Calu3 (cell line): ENCODE measurements at regions not wholly inside any gene's neighbourhood (a gene's known extent, or its start where the extent isn't known, plus 50 kb on each side); places are given as distances from the start of the nearest gene placed in this dataset.

Source experiments
- BruUV-seq: library from RNA; stranded (reverse); fragments of 400-500 nt; replicated peaks from 2 replicates; lab custom pipeline; 2021; lab: Mats Ljungman, UMichigan
- CTCF ChIA-PET: fragments of 300-600 bp; sonication (Branson Sonifier 250); formaldehyde crosslinking; loops from one replicate; lab custom pipeline; 2022; ENCODE audit warnings: antibody characterized with exemption; lab: Charles Lee
- DNase-seq: peaks from one replicate; pipeline ENCODE4 v3.0.0; 2022
- H3K27ac Mint-ChIP-seq: one replicate; pipeline ENCODE4 v1.8.0; 2022; ENCODE audit warnings: mixed read lengths; ENCODE audit not compliant: unreplicated experiment
- H3K27me3 Mint-ChIP-seq: one replicate; pipeline ENCODE4 v1.8.0; 2022; ENCODE audit warnings: mixed read lengths; ENCODE audit not compliant: unreplicated experiment
- H3K36me3 Mint-ChIP-seq: one replicate; pipeline ENCODE4 v1.8.0; 2022; ENCODE audit warnings: mild to moderate bottlenecking, moderate library complexity, mixed read lengths; ENCODE audit not compliant: insufficient read depth, unreplicated experiment
- H3K4me1 Mint-ChIP-seq: one replicate; pipeline ENCODE4 v1.8.0; 2022; ENCODE audit warnings: mild to moderate bottlenecking, low read depth, mixed read lengths; ENCODE audit not compliant: unreplicated experiment
- H3K4me3 Mint-ChIP-seq: one replicate; pipeline ENCODE4 v1.8.0; 2022; ENCODE audit warnings: mild to moderate bottlenecking, low read depth, moderate library complexity, mixed read lengths; ENCODE audit not compliant: unreplicated experiment
- H3K9me3 Mint-ChIP-seq: one replicate; pipeline ENCODE4 v1.8.0; 2022; ENCODE audit warnings: low read depth, mixed read lengths; ENCODE audit not compliant: unreplicated experiment
- intact Hi-C: fragments of 100-400 bp; cut with micrococcal nuclease; formaldehyde crosslinking; loops from one replicate; pipeline ENCODE4 v1.10.0; 2022; ENCODE audit not compliant: unreplicated experiment
- TF ChIP-seq, protein P1 (sequence below): fragments of 200-600 bp; IDR thresholded peaks from one replicate; pipeline ENCODE4 v1.8.0; 2022; ENCODE audit warnings: antibody characterized with exemption; ENCODE audit not compliant: unreplicated experiment

GRCh38 chr9:74284581-74285450 is 212.3 kb upstream of the RORB start:
- DNase-seq, result no peak
- Mint-ChIP-seq H3K9me3 (no peaks in the 10 kb centered on the region), H3K4me1 (no peaks in the 10 kb centered on the region), H3K4me3 (no peak overlapping the region), H3K27me3 (no peaks in the 10 kb centered on the region), H3K36me3 (no peaks in the 10 kb centered on the region), H3K27ac (no peak overlapping the region)
- CTCF ChIA-PET, result no interaction called here
- no TSS peak for BruUV-seq
- TF ChIP-seq, protein P1, sequence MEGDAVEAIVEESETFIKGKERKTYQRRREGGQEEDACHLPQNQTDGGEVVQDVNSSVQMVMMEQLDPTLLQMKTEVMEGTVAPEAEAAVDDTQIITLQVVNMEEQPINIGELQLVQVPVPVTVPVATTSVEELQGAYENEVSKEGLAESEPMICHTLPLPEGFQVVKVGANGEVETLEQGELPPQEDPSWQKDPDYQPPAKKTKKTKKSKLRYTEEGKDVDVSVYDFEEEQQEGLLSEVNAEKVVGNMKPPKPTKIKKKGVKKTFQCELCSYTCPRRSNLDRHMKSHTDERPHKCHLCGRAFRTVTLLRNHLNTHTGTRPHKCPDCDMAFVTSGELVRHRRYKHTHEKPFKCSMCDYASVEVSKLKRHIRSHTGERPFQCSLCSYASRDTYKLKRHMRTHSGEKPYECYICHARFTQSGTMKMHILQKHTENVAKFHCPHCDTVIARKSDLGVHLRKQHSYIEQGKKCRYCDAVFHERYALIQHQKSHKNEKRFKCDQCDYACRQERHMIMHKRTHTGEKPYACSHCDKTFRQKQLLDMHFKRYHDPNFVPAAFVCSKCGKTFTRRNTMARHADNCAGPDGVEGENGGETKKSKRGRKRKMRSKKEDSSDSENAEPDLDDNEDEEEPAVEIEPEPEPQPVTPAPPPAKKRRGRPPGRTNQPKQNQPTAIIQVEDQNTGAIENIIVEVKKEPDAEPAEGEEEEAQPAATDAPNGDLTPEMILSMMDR, result no peak
- intact Hi-C loops, result loop anchor here (10.0 kb wide), 1 partner anchor 600 kb away; no protein-coding TSS in a partner anchor

DNA sequence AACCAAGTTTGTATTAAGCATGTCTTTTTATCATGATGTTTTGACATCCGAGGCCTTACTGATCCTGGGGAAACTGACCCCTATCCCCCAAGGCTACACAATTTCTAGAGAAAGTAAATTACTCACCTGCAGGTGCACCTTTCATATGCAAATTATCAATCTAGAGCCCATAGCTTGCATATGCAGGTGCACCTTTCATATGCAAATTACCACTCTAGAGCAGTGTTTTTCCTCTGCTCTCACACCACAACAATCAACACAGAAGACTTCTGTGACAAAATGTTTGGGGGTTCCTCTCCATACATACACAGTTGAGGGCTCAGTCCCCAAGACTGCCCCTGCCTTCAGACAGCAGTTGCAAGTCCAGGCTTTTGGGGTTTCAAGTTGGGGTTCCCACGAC is 203.7 kb upstream of the RORB start:
- intact Hi-C loops, result no loop called here

GRCh38 chr9:74303945-74304344 is 193.2 kb upstream of the RORB start:
- H3K4me1 Mint-ChIP-seq, result no peaks in the 10 kb centered on the region
- no peaks in the 10 kb centered on the region for H3K9me3 Mint-ChIP-seq
- TF ChIP-seq, protein P1, result no peak
- intact Hi-C loops, result no loop called here
- H3K36me3 Mint-ChIP-seq, result no peaks in the 10 kb centered on the region
- no TSS peak for BruUV-seq
- CTCF ChIA-PET, result interaction anchor here (0.6 kb wide), 1 partner anchor 526 kb away, joined by 3 read pairs; no protein-coding TSS in a partner anchor
- DNase-seq, result no peak
- no peak overlapping the region for H3K27ac Mint-ChIP-seq
- no peak overlapping the region for H3K4me3 Mint-ChIP-seq
- H3K27me3 Mint-ChIP-seq, result no peaks in the 10 kb centered on the region

More for the DNA sequence above, 203.7 kb upstream of the RORB start:
- H3K27me3 Mint-ChIP-seq, result no peaks in the 10 kb centered on the region
- CTCF ChIA-PET, result no interaction called here
- no peak overlapping the region for H3K4me3 Mint-ChIP-seq
- no TSS peak for BruUV-seq
- no peaks in the 10 kb centered on the region for H3K9me3 Mint-ChIP-seq
- TF ChIP-seq, protein P1, result no peak
- no peak for DNase-seq
- no peaks in the 10 kb centered on the region for H3K36me3 Mint-ChIP-seq
- H3K4me1 Mint-ChIP-seq, result no peaks in the 10 kb centered on the region
- no peak overlapping the region for H3K27ac Mint-ChIP-seq

- CTCF ChIA-PET, result interaction anchor here (0.6 kb wide), 1 partner anchor 526 kb away, joined by 3 read pairs; no protein-coding TSS in a partner anchor
- TF ChIP-seq, protein P1, result no peak
- Mint-ChIP-seq H3K4me1 (no peaks in the 10 kb centered on the region), H3K27me3 (no peaks in the 10 kb centered on the region), H3K9me3 (no peaks in the 10 kb centered on the region), H3K27ac (no peak overlapping the region), H3K4me3 (no peak overlapping the region), H3K36me3 (no peaks in the 10 kb centered on the region)
- BruUV-seq, result no TSS peak
- intact Hi-C loops, result no loop called here
- no peak for DNase-seq
Measured at GRCh38 chr9:74304598-74304997, 192.5 kb upstream of the RORB start.
